RWPE2 (cell line): ENCODE measurements at regions not wholly inside any gene's neighbourhood (a gene's known extent, or its start where the extent isn't known, plus 50 kb on each side); places are given as distances from the start of the nearest gene placed in this dataset.

ENCODE experiments used
- ATAC-seq: fragments of 200-7000 bp; cut with Tn5 transposase; 3 replicates; pipeline ENCODE4 v1.9.1; 2021; ENCODE audit warnings: low read depth
- DNase-seq: peaks from one replicate; pipeline ENCODE4 v3.0.0-alpha.2; 2020; ENCODE audit warnings: low spot score
- H3K27ac ChIP-seq: fragments of 450-650 bp; 2 replicates; pipeline ENCODE4 v1.5.1; 2017; ENCODE audit warnings: mild to moderate bottlenecking; ENCODE audit not compliant: poor library complexity, severe bottlenecking
- H3K27me3 ChIP-seq: fragments of 250-450 bp; sonication (Bioruptor Pico); 2 replicates; pipeline ENCODE4 v1.5.1; 2021; ENCODE audit warnings: mild to moderate bottlenecking, moderate library complexity; ENCODE audit not compliant: insufficient read depth, poor library complexity, severe bottlenecking
- H3K36me3 ChIP-seq: fragments of 250-450 bp; sonication (Bioruptor Pico); 2 replicates; pipeline ENCODE4 v1.5.1; 2020; ENCODE audit warnings: low read depth, mild to moderate bottlenecking, moderate library complexity
- H3K4me1 ChIP-seq: fragments of 250-450 bp; sonication (Bioruptor Pico); 2 replicates; pipeline ENCODE4 v1.5.1; 2021; ENCODE audit warnings: mild to moderate bottlenecking, moderate library complexity; ENCODE audit not compliant: insufficient read depth, poor library complexity, severe bottlenecking
- H3K4me3 ChIP-seq: fragments of 250-450 bp; sonication (Bioruptor Pico); 2 replicates; pipeline ENCODE4 v1.5.1; 2021; ENCODE audit warnings: mild to moderate bottlenecking, moderate library complexity; ENCODE audit not compliant: severe bottlenecking
- H3K9me3 ChIP-seq: fragments of 250-450 bp; sonication (Bioruptor Pico); 2 replicates; pipeline ENCODE4 v1.5.1; 2021; ENCODE audit warnings: mild to moderate bottlenecking, moderate library complexity; ENCODE audit not compliant: severe bottlenecking
- CTCF ChIP-seq: fragments of 450-650 bp; IDR thresholded peaks from one replicate; pipeline ENCODE4 v1.5.1; 2017; ENCODE audit warnings: mild to moderate bottlenecking, moderate library complexity; ENCODE audit not compliant: poor library complexity, severe bottlenecking

- ATAC-seq (no peak), DNase-seq (no peak)
- no peaks in the 10 kb centered on the region for H3K27me3 ChIP-seq
- H3K36me3 ChIP-seq, result no peaks in the 10 kb centered on the region
- no peak overlapping the region for H3K4me3 ChIP-seq
- no peak overlapping the region for H3K27ac ChIP-seq
- H3K4me1 ChIP-seq, result no peaks in the 10 kb centered on the region
- H3K9me3 ChIP-seq, result no peaks in the 10 kb centered on the region
- no peak for TF ChIP-seq CTCF
Observed at GRCh38 chr4:58561170-58561569, 1451.0 kb upstream of the IGFBP7 start.

DNA sequence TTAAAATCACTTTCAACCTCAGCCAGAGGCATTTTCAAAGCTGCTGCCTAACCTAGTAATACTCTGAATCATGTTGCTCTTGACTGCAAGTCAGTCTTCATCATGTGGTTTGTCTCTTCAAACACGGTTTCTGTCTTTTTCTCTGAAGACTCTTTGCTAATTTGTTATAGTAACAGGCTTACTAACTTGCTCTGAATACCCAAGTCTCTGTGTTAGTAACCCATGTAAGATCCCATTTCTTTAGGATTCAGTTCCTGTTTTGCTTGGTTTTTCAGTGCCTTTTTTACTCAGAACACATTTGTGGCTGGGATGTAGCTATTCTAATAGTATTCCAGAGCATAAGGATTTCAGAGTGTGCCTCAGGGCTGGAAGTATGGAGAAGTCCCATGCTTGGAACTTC lies 1450.6 kb upstream of the IGFBP7 start:
- ATAC-seq (no peak), DNase-seq (no peak)
- Histone ChIP-seq H3K4me1 (no peaks in the 10 kb centered on the region), H3K27ac (no peak overlapping the region), H3K4me3 (no peak overlapping the region), H3K27me3 (no peaks in the 10 kb centered on the region), H3K36me3 (no peaks in the 10 kb centered on the region), H3K9me3 (no peaks in the 10 kb centered on the region)
- TF ChIP-seq CTCF, result no peak

GRCh38 chr4:58553679-58554078 lies 1443.5 kb upstream of the IGFBP7 start:
- H3K9me3 ChIP-seq, result no peaks in the 10 kb centered on the region
- H3K4me3 ChIP-seq, result no peak overlapping the region
- H3K27ac ChIP-seq, result no peak overlapping the region
- TF ChIP-seq CTCF, result no peak
- DNase-seq (no peak), ATAC-seq (no peak)
- no peaks in the 10 kb centered on the region for H3K36me3 ChIP-seq
- H3K4me1 ChIP-seq, result no peaks in the 10 kb centered on the region
- no peaks in the 10 kb centered on the region for H3K27me3 ChIP-seq

DNA sequence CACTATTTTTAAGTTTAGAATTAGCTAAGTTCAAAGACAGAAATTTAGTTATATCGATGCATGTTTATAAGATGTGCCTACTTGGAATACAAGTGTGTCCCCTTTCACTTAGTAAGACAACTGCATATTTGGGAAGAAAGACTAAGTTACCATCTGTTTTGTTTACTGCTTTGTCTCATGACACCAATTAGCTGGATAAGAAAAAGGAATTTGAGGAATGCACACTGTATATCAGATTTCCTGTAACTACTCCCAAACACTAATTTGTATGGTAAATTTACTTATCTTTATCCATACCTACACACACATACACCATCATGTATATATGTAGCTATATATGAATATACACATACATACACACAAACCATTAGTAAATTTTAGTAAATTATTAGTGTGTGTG lies 1442.8 kb upstream of the IGFBP7 start:
- DNase-seq, result no peak
- Histone ChIP-seq H3K27ac (no peak overlapping the region), H3K36me3 (no peaks in the 10 kb centered on the region), H3K9me3 (no peaks in the 10 kb centered on the region), H3K27me3 (no peaks in the 10 kb centered on the region), H3K4me1 (no peaks in the 10 kb centered on the region), H3K4me3 (no peak overlapping the region)
- no peak for ATAC-seq
- no peak for TF ChIP-seq CTCF

- ATAC-seq (no peak), DNase-seq (no peak)
- no peak for TF ChIP-seq CTCF
Observed at GRCh38 chr4:58551676-58552075, 1441.5 kb upstream of the IGFBP7 start.

More at GRCh38 chr4:58551676-58552075, 1441.5 kb upstream of the IGFBP7 start:
- H3K36me3 ChIP-seq, result no peaks in the 10 kb centered on the region
- H3K4me3 ChIP-seq, result no peak overlapping the region
- H3K27ac ChIP-seq, result no peak overlapping the region
- no peaks in the 10 kb centered on the region for H3K9me3 ChIP-seq
- no peaks in the 10 kb centered on the region for H3K4me1 ChIP-seq
- H3K27me3 ChIP-seq, result no peaks in the 10 kb centered on the region
